Smooth muscle cell (in vitro differentiated cells): ENCODE measurements at regions not wholly inside any gene's neighbourhood (a gene's known extent, or its start where the extent isn't known, plus 50 kb on each side); places are given as distances from the start of the nearest gene placed in this dataset.

Experiments used
- DNase-seq: peaks from one replicate; lab custom pipeline; 2025; ENCODE audit not compliant: unreplicated experiment; lab: John Stamatoyannopoulos, UW
- H2AFZ ChIP-seq: fragments of 200-600 bp; sonication (generic); 2 replicates; pipeline ENCODE4 v1.6.0; 2016; ENCODE audit warnings: antibody characterized with exemption, low read depth, mild to moderate bottlenecking
- H3F3A ChIP-seq: fragments of 200-600 bp; sonication (generic); 2 replicates; pipeline ENCODE4 v1.6.0; 2017; ENCODE audit warnings: antibody characterized with exemption, low read depth
- H3K27ac ChIP-seq: fragments of 200-600 bp; sonication (generic); 2 replicates; pipeline ENCODE4 v1.5.1; 2016; ENCODE audit warnings: low read depth, mild to moderate bottlenecking
- H3K27me3 ChIP-seq: fragments of 200-600 bp; sonication (generic); 2 replicates; pipeline ENCODE4 v1.6.1; 2016; ENCODE audit warnings: low read depth, mild to moderate bottlenecking
- H3K36me3 ChIP-seq: fragments of 200-600 bp; sonication (generic); 2 replicates; pipeline ENCODE4 v1.5.1; 2016; ENCODE audit warnings: low read depth
- H3K4me1 ChIP-seq: fragments of 200-600 bp; sonication (generic); 2 replicates; pipeline ENCODE4 v1.5.1; 2016; ENCODE audit warnings: low read depth
- H3K4me2 ChIP-seq: fragments of 200-600 bp; sonication (generic); 2 replicates; pipeline ENCODE4 v1.6.0; 2016; ENCODE audit warnings: mild to moderate bottlenecking
- H3K4me3 ChIP-seq: fragments of 200-600 bp; sonication (generic); 2 replicates; pipeline ENCODE4 v1.5.1; 2016; ENCODE audit warnings: mild to moderate bottlenecking
- H3K79me2 ChIP-seq: fragments of 200-600 bp; sonication (generic); 2 replicates; pipeline ENCODE4 v1.6.0; 2016; ENCODE audit warnings: low read depth, mild to moderate bottlenecking
- H3K9ac ChIP-seq: fragments of 200-600 bp; sonication (generic); 2 replicates; pipeline ENCODE4 v1.6.0; 2016; ENCODE audit warnings: low read depth
- H3K9me3 ChIP-seq: fragments of 200-600 bp; sonication (generic); replicated peaks from 2 replicates; pipeline ENCODE4 v1.5.1; 2016; ENCODE audit warnings: low read depth
- H4K20me1 ChIP-seq: fragments of 200-600 bp; sonication (generic); 2 replicates; pipeline ENCODE4 v1.6.0; 2016; ENCODE audit warnings: low read depth
- CTCF ChIP-seq: fragments of 200-600 bp; sonication (generic); IDR thresholded peaks from 2 replicates; pipeline ENCODE4 v1.5.1; 2017; ENCODE audit warnings: borderline replicate concordance, mild to moderate bottlenecking, antibody characterized with exemption; ENCODE audit not compliant: insufficient read depth, poor library complexity, severe bottlenecking
- WGBS: methylation state at CpG from one replicate; pipeline ENCODE4 v1.1.7; 2016; ENCODE audit warnings: low lambda C conversion rate; 5-methylcytosine and 5-hydroxymethylcytosine counted together

GRCh38 chr21:35833991-35834390, 226.3 kb downstream of the SETD4 start:
- no peak overlapping the region for H3K4me3 ChIP-seq
- H3K27ac ChIP-seq = no peak overlapping the region
- TF ChIP-seq CTCF = no peak
- H2AFZ ChIP-seq = no peak overlapping the region
- H3K4me2 ChIP-seq = no peak overlapping the region
- H3K9me3 ChIP-seq = no peaks in the 10 kb centered on the region
- no peak for DNase-seq
- no peaks in the 10 kb centered on the region for H3K79me2 ChIP-seq
- H3K36me3 ChIP-seq = no peaks in the 10 kb centered on the region
- H3K27me3 ChIP-seq = no peaks in the 10 kb centered on the region
- 18% methylated on average over 1 of the region's 1 CpG for WGBS
- H4K20me1 ChIP-seq = no peaks in the 10 kb centered on the region
- no peak overlapping the region for H3K9ac ChIP-seq
- no peaks in the 10 kb centered on the region for H3K4me1 ChIP-seq
- no peaks in the 10 kb centered on the region for H3F3A ChIP-seq

DNA sequence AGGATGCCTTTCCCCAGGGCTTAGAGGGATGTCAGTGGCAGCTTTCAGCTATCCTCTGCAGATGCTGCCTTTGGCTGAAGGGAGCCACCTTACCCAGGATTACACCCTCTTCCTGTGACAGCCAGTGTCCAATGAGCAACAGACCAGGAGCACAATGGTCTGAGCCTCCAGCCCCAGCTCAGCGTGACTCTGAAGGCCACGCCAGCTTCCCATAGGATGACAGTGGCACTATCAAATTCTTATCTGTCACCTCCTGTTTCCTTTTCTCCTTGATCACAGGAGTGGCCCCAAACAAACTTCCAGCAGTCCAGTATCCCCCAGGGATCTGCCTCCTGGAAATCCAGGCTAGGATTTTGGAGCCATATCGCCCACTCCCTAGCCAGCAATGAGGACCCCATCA, 226.9 kb downstream of the SETD4 start:
- H4K20me1 ChIP-seq = no peaks in the 10 kb centered on the region
- no peaks in the 10 kb centered on the region for H3K79me2 ChIP-seq
- TF ChIP-seq CTCF = no peak
- no peaks in the 10 kb centered on the region for H3K9me3 ChIP-seq
- 90% methylated on average over 3 of the region's 3 CpGs for WGBS
- no peak overlapping the region for H2AFZ ChIP-seq
- H3K9ac ChIP-seq = no peak overlapping the region
- DNase-seq = no peak
- no peak overlapping the region for H3K4me2 ChIP-seq
- H3K4me3 ChIP-seq = no peak overlapping the region
- no peaks in the 10 kb centered on the region for H3F3A ChIP-seq
- no peaks in the 10 kb centered on the region for H3K27me3 ChIP-seq
- no peaks in the 10 kb centered on the region for H3K4me1 ChIP-seq
- no peak overlapping the region for H3K27ac ChIP-seq
- no peaks in the 10 kb centered on the region for H3K36me3 ChIP-seq

DNA sequence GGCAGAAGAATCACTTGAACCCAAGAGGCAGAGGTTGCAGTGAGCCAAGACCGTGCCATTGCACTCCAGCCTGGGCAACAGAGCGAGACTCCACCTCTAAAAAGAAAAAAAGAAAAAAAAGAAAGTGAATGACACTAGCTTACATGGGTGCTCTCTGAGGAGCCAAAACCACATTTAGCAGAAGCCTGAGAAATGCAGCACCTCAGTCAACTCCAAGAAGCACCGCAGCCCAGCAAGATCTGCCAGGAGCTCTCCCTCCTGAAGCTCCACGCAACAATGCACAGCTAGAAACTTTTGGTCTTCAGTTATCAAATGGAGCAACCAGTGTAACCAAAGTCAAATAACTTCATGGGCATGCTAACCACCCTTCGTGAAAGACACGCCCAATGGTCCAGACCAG, 229.1 kb downstream of the SETD4 start:
- WGBS = 93% methylated on average over 6 of the region's 6 CpGs
- H3K79me2 ChIP-seq = no peaks in the 10 kb centered on the region
- H3K9me3 ChIP-seq = no peaks in the 10 kb centered on the region
- H4K20me1 ChIP-seq = no peaks in the 10 kb centered on the region
- no peak for TF ChIP-seq CTCF
- H3F3A ChIP-seq = no peaks in the 10 kb centered on the region
- no peaks in the 10 kb centered on the region for H3K27me3 ChIP-seq
- H3K4me1 ChIP-seq = no peaks in the 10 kb centered on the region
- no peak for DNase-seq
- H3K4me2 ChIP-seq = no peak overlapping the region
- H3K9ac ChIP-seq = no peak overlapping the region
- no peak overlapping the region for H3K4me3 ChIP-seq
- H3K36me3 ChIP-seq = no peaks in the 10 kb centered on the region
- no peak overlapping the region for H3K27ac ChIP-seq
- H2AFZ ChIP-seq = no peak overlapping the region

DNA sequence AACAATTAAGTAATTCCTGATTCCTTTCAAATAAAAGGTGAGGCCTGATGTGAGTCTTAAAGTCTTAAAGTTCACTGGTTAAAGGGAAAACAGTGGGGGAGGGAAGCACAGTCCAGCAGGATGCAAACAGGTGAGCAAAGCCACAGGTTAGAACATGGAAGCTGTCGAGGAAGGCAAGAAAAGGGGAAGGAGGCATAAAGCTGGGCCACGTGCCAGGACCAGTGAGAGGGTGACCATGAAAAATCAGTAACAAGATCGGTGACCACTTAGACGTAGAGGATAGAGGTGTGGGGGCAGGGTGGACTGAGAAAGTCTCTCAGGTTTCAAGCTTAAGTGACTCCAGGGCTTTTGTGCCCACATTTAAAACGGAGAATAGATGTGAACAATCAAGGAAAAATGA, 231.3 kb downstream of the SETD4 start:
- no peak overlapping the region for H3K9ac ChIP-seq
- no peaks in the 10 kb centered on the region for H3K27me3 ChIP-seq
- no peaks in the 10 kb centered on the region for H3K79me2 ChIP-seq
- no peak overlapping the region for H3K27ac ChIP-seq
- H3F3A ChIP-seq = no peaks in the 10 kb centered on the region
- no peak for TF ChIP-seq CTCF
- WGBS = 69% methylated on average over 5 of the region's 5 CpGs
- no peaks in the 10 kb centered on the region for H4K20me1 ChIP-seq
- H3K4me1 ChIP-seq = no peaks in the 10 kb centered on the region
- no peak overlapping the region for H3K4me2 ChIP-seq
- no peak overlapping the region for H2AFZ ChIP-seq
- no peaks in the 10 kb centered on the region for H3K9me3 ChIP-seq
- no peaks in the 10 kb centered on the region for H3K36me3 ChIP-seq
- no peak overlapping the region for H3K4me3 ChIP-seq
- DNase-seq = no peak
